ENCODE measurements at regions not wholly inside any gene's neighbourhood (a gene's known extent, or its start where the extent isn't known, plus 50 kb on each side); places are given as distances from the start of the nearest gene placed in this dataset.
"Not testable (repeated sequence)": the region's sequence is repeated elsewhere in the genome, so short reads cannot be mapped to it uniquely, and the experiment has no call there.

DNA sequence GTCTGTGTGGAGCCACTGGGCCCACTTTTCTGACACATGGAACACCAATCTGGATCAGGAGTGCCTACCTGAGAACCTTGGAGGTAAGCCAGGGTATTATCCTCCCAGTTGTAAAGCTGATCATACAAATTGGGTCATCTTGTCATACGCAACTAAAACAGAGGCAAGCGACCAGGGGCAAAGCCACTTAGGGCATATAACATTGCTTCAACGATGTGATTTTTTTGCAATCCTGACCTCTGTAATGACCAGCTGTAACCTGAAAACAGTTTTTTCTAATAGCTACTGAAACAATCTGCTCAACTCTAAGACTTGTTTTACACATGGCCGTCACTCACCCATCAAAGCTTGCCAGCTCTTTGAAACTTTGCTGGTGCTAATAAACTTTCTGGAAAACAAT lies 261.5 kb upstream of the AGTR2 start:
- DNase-seq (ENCODE audit: low read depth in 2 of 3, low spot score in 1 of 3), result no peak

DNA sequence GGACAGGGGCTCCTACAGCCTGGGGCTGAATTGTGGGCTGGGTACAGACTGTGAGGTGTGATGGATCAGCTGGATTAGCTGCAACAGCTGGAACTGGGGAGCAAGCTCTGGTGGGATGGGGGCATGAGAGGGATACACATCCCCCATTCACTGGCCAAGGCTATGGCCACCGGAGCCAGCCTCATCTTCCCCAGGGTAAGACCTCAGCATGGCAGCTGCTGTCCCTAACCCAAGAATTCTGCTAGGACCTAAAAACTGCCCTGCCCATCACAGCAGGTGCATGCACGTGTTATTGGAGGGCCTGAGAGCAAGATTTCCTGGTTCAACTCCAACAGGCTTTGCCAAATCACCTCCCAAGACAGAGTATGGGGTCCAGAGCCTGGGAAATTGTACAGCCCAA lies 258.6 kb upstream of the AGTR2 start:
- no peak for DNase-seq (ENCODE audit: low read depth in 2 of 3, low spot score in 1 of 3)

DNA sequence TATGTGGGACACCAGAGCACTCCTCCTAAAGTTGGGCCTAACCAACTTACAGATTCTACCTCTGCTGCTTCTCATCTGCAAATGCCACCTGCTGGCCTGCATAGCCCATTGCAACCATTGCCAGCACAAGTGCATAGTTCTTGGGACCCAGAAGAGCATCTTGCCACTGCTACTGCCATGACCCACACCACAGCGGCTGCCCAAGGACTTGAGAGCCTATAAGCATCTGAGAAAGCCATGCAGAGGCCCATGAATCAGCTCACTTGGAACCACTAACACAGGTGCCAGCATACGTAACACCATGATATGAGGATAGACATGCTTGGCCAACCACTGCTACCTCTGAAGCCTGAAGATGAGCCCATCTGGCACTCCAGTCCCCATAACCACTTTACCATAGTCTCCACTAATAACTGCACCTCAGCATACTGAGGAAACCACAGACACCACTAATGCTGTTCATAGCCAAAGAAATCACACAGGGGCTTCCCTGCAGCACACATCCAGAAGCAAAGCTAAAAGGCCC lies 258.1 kb upstream of the AGTR2 start:
- no peak for DNase-seq (ENCODE audit: low read depth in 2 of 3, low spot score in 1 of 3)

DNA sequence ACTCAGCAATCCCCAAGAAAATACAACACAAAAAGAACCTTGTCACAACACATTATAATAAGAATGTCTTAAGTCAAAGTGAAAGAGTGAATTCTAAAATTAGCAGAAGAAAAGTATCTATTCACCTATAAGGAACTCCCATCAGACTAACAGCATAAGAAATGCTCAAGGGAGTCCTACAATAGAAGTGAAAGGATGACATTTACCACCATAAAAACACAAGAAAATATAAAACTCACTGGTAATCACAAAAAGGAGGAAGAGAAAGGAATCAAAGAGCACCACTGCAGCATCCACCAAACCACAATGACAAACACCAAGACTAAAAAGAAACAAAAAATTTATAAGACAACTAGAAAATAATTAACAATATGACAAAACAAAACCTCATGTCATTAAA lies 257.0 kb upstream of the AGTR2 start:
- DNase-seq (ENCODE audit: low read depth in 2 of 3, low spot score in 1 of 3), result no peak

DNA sequence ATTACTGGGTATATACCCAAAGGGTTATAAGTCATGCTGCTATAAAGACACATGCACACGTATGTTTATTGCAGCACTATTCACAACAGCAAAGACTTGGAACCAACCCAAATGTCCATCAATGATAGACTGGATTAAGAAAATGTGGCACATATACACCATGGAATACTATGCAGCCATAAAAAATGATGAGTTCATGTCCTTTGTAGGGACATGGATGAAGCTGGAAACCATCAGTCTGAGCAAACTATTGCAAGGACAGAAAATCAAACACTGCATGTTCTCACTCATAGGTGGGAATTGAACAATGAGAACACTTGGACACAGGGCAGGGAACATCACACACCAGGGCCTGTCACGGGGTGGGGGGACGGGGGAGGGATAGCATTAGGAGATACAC lies 254.9 kb upstream of the AGTR2 start:
- not testable (repeated sequence) for DNase-seq (ENCODE audit: low read depth in 2 of 3, low spot score in 1 of 3)

DNA sequence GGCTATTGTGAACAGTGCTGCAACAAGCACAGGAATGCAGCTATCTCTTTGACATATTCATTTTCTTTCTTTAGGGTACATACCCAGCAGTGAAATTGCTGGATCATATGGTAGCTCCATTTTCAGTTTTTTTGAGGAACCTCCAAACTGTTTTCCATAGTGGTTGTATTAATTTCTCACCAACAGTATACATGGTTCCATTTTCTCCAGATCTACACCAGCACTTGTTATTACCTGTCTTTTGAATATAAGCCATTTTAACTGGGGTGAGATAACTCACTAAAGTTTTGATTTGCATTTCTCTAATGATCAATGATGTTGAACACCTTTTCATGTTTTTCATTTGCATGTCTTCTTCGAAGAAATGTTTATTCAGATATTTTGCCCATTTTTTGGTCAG lies 241.1 kb upstream of the AGTR2 start:
- DNase-seq (ENCODE audit: low read depth in 2 of 3, low spot score in 1 of 3), result no peak

DNA sequence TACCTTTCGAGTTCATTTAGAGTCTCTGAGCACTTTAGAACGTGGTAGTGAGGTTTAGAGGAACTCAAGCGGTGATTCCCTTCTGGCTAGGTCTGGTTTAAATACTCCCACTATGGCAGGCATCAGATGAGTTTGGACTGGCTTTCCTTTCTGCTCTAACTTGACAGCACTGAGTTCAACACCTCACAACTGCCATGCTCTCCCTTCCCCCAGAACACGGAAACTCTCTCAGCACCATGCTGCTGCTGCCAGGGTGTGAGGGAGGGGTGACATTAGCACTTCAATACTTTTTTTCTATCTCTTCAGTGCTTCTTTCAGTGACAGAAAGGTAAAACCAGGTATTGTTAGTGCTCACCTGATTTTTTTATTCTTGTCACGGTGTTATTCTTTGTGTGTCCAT lies 234.5 kb upstream of the AGTR2 start:
- no peak for DNase-seq (ENCODE audit: low read depth in 2 of 3, low spot score in 1 of 3)

DNA sequence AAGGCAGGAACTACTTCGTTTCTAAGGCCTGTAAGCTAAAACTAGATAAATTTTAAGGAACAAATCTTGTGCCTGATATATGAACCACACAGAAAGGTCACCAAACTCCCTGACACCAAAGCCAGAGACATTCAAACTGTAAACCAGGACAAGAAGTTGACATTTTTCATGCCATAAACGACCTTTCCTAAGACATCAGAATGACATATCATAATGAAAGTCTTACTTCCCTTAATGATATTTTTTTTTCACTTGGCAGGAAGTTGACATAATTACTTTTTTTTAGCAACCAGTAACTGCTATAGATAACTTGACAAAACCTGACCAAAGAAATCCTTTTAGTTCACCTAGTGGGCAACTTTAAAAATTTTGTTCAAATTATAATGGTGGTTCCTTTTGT lies 231.5 kb upstream of the AGTR2 start:
- DNase-seq (ENCODE audit: low read depth in 2 of 3, low spot score in 1 of 3), result no peak

DNA sequence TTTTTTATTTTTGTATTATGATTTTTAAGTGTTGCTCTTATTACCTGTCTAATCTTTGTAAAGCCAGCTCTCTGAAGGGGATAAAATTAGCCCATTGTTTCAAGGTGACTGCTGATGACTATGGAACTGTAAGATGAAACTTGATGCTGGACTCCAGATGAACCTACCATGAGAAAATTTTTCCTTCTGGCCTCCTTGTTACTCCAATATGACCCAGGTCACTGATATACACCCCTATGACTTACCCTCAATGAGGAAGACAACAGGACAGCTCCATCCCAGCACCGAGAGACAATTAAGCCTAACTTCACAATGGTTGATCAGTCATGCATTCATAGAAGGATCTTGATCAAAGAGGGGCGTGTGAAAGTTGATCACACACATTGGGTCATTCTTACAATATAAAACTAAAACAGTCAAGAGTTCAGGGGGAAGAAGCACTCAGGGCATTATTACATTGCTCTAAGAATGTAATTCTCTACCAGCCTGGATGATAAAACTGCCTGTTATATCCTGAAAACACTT lies 230.8 kb upstream of the AGTR2 start:
- no peak for DNase-seq (ENCODE audit: low read depth in 2 of 3, low spot score in 1 of 3)

DNA sequence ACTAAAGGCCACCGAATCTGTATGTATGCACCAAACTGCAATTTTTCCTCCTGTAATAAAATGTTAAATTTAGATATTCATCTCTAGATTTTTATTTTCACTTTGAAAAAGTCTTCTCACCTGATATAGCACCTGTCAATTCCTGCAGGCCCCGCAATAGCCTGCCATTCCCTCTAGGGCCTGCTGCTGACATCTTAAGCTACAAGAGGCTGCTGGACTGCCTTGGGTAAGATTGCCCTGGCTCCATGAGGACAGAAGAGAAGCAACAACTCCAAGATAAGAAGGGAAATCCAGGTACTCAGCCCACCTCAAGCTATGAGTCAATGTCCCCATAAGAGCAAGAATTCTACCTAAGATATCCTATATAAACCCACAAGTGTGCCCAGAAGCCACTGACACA lies 230.2 kb upstream of the AGTR2 start:
- DNase-seq (ENCODE audit: low read depth in 2 of 3, low spot score in 1 of 3), result no peak

DNA sequence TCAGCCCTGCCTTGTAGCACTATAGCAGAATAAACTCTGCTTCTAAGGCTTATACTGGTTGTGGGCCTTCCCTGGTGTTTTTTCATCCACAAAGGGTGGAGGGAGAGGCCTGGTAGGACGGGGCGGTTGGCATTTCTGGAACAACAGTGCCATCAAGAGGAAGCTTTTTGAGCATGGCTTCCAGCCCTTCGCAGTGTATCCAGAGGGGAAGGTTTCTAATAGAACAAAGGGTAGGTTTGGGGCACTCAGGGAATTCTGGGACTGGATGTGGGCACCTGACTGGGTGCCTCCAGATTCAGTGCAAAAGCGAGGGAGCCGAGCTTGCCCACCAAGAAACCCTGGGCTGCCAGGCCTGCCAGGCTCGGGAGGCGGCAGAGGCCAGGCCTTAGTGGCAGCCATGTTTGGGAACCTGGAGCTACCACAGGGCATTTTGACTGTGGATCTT lies 229.6 kb upstream of the AGTR2 start:
- DNase-seq (ENCODE audit: low read depth in 2 of 3, low spot score in 1 of 3), result peak in 1 of 3 donors; percentile 48

DNA sequence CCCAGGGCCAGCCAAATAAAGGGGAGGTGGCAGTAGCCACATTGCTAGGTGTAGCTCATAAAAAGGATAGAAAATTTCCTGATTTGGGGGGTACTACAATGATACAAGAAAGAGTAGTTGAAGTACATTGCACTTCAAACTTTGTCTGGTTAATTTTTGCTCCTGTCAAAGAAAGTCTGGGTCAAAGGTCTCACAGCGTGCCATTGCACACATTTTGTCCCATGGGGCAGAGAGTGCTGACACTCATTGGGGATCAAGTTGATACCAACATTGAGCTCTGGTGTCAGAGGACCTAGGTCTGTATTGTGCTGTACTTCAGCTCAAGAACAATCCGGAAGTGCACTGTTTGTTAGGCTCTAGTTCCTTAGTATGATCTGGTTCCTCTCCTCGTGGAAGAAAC lies 229.2 kb upstream of the AGTR2 start:
- DNase-seq (ENCODE audit: low read depth in 2 of 3, low spot score in 1 of 3), result no peak

DNA sequence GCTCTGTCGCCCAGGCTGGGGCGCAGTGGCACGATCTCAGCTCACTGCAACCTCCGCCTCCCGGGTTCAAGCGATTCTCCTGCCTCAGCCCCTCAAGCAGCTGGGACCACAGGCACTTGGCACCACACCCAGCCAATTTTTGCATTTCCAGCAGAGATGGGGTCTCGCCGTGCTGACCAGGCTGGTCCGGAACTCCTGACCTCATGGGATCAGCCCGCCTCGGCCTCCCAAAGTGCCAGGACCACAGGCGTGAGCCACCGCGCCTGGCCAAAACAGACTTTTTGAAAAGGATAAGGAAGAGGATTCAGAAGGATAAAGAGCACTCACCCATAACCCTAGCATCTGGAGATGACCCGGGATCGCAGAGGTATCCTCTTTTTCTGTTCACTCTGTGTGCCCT lies 224.5 kb upstream of the AGTR2 start:
- no peak for DNase-seq (ENCODE audit: low read depth in 2 of 3, low spot score in 1 of 3)

DNA sequence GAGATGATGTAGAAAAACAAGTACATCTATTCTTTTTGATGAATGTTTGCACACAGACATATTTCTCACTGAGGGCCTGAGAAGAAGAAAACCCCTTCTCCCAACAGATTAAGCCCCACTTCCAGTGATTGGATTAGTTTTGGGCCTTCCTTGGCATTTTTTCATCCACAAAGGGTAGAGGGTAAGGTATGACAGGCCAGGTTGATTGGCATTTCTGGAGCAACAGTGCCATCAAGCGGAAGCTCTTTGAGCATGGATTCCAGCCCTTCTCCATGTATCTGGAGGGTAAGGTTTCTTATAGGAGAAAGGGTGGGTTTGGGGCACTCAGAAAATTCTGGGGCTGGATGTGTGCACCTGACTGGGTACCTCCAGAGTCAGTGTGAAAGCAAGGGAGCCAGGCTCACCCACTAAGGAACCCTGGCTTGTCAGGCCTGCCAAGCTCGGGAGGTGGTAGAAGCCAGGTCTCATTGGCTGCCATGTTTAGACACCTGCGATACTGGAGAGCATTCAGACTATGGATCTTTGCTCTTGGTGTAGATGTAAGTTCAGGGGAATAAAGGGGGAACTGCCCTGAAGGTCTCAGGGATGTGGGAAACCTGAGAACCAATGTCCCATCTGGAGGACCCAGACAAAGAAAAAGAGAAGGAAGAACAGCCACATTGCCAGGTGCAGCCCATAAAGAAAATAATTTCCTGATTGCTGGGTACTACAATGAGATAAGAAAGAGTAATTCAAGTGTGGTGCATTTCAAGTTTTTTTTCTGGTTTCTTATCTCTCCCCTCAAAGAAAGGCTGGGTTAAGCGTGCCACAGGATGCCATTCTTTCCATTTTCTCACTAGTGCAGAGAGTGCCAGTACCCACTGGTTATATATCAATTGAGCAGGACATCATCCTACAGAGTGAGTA lies 222.3 kb upstream of the AGTR2 start:
- peak in 1 of 3 donors; percentile 8 for DNase-seq (ENCODE audit: low read depth in 2 of 3, low spot score in 1 of 3)

DNA sequence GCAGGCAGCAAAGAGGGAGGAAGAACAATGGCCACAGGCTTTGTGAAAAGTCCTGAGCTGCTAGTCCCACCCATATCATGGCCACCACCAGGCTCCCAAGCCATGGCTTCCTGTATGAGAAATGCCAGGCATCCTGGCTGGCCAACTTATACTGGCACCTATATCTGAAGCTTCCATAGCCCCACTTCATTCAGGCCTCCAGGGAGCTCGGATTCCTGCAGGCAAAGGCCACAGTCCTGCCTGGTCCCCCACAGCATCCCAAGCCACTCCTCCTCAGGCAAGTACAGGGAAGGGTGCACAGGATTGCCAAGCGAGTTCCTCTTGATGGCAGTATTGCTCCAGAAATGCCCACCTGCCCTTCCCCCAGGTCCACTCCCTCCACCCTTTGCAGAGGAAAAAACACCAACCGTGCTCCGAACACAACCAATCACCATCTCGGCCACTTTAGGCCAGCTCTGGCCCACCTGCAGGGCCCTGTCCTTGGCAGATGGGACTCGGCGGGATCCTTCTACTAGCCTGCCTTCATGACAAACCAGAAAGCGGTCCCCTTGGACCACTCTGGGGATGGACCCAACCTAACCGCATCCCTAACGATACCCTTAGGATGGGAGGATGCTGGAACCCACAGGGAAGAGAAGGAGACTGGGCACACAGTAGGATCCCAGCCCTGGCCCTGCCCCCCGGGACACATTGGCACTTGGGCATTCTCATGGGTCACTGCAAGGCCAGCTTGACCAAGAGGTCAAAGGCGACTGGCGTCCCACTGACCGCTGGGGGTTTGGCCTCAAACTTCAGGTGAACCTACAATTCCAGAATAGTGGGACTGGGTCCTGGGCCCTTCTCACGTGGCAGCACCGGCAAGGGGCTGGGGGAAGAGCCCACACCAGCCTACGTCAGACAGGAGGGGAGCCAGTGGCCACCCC lies 220.4 kb upstream of the AGTR2 start:
- DNase-seq (ENCODE audit: low read depth in 2 of 3, low spot score in 1 of 3), result peak in 1 of 3 donors; percentile 20

DNA sequence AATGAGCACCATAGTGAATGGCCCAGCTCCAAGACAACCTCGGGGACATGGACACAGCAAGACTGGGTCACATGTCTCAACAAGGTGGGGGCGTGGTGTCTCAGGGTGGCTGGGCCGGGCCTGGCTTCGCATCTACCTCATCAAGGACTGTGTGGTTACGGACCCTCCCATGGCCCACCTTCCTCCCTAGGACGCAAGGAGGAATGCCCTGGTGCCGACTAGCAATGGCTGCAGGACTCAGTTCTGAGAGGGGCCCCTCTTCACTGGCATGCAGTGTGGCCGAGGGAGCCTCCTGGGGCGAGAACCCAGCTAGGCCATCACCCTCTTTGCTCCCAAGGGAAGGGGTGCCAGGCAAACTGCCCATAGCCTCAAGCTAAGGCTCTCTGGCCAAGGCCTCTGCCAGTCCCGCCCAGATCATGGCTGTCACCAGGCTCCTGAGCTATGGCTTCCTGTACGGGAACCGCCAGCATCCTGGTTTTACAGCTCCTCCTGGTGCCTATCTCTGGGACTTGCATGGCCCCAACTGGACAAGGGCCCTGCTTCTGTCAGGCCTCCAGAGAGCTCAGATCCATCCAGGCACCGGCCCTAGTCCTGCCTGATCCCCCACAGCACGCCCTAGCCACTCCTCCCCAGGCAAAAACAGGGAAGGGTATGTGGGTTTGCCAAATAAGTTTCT lies 218.0 kb upstream of the AGTR2 start:
- DNase-seq (ENCODE audit: low read depth in 2 of 3, low spot score in 1 of 3), result no peak

DNA sequence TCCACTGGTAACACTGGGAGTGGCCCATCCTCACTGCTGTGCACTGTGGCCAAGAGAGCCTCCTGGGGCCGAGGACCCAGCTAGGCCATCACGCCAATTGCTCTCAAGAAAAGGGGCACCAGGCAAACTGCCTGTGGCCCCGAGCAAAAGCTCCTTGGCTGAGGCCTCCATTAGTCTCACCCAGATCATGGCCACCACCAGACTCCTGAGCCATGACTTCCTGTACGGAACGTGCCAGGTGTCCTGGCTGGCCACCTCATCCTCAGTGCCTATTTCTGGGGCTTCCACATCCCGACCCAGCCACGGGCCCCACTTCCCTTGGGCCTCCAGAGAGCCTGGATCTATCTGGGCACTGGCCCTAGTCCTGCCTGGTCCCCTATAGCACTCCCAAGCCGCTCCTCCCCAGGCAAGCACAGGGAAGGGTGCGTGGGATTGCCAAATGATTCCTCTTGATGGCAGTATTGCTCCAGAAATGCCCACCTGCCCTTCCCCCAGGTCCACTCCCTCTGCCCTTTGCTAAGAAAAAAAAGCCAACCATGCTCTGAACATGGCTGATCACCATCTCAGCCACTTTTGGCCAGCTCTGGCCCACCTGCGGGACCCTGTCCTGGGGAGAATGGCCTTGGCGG lies 212.6 kb upstream of the AGTR2 start:
- no peak for DNase-seq (ENCODE audit: low read depth in 2 of 3, low spot score in 1 of 3)

DNA sequence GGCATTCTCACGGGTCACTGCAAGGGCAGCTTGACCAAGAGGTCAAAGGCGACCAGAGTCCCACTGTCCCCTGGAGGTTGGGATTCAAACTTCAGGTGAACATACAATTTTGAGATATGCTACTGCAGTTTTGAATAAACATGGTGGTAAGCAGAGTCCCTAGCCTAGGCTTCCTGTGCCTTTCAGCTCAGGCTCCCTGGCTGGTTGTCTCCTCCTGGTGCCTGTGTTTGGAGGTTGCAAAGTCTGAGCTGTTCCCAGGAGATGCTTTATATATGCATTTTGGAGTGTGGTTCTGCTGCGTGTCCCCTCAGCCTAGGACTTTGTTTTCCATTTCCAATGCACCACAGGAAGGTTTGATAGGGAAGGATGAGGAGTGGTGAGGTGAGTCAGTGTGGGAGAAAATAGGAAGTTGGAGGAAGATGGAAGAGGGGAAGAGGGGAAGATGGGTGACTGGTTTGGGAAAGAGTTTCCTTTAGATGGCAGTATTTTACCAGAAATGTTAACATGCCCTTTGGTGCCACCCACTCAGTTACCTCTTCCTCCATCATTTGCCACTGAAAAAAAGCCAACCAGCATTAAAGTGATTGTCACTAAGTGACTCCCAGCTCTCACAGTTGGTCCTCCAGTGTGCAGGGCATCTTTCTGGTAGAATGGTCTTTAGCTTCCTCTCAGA lies 211.7 kb upstream of the AGTR2 start:
- DNase-seq (ENCODE audit: low read depth in 2 of 3, low spot score in 1 of 3), result no peak

DNA sequence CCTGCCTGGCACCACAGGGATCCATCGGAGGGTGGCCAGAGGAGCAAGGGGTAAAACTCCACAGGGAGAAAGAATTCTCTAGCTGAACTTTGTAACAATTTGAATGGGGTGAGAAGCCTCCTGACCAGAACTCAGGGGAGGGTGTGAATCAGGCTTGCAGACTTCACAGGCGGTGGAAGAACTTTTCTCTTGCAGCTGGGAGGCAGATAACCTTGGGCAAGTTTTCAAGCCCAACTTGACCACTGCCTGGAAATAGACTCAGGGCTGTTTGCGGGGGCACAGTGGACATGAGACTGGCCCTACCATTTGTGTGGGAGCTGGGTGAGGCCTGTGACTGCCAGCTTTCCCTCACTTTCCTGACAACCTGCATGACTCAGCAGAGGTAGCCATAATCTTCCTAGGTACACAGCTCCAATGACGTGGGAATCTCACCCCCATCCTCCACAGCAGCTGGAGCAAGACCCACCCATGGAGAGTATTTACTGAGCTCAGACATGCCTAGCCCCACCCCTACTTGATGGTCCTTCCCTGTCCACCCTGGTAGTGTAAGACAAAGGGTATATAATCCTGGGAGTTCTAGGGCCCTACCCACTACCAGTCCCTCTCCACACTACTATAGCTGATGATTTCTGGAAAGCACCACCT lies 210.0 kb upstream of the AGTR2 start:
- DNase-seq (ENCODE audit: low read depth in 2 of 3, low spot score in 1 of 3), result no peak

Data from stimulated activated CD4-positive, alpha-beta T cell treated with anti-CD3 and anti-CD28 coated beads, Interleukin-12 subunit alpha, Interleukin-12 subunit beta, amount 100 ng/mL, for 48 hours (primary cell).